Fibroblast of the aortic adventitia (primary cell): ENCODE measurements at regions not wholly inside any gene's neighbourhood (a gene's known extent, or its start where the extent isn't known, plus 50 kb on each side); places are given as distances from the start of the nearest gene placed in this dataset.
"Not testable (repeated sequence)": the region's sequence is repeated elsewhere in the genome, so short reads cannot be mapped to it uniquely, and the experiment has no call there.

Experiments
- DNase-seq: peaks from one replicate; pipeline ENCODE4 v3.0.0-alpha.2; 2010; ENCODE audit warnings: low read depth
- H3K4me3 ChIP-seq: 2 replicates; pipeline ENCODE4 v1.5.1; 2011; ENCODE audit warnings: low read depth, mild to moderate bottlenecking, control low read depth, low read length, moderate library complexity
- CTCF ChIP-seq: IDR thresholded peaks from 2 replicates; pipeline ENCODE4 v1.5.1; 2011; ENCODE audit warnings: mild to moderate bottlenecking, low read length, control low read depth, inconsistent platforms; ENCODE audit not compliant: insufficient read depth

- DNase-seq = no peak
- TF ChIP-seq CTCF = no peak
- H3K4me3 ChIP-seq = no peak overlapping the region
Measured at GRCh38 chr3:83226751-83227150, 1465.3 kb upstream of the GBE1 start.

- no peak overlapping the region for H3K4me3 ChIP-seq
- TF ChIP-seq CTCF = no peak
- peak; percentile 3 for DNase-seq
Measured at GRCh38 chr3:83224101-83224868, 1462.8 kb upstream of the GBE1 start.

- no peak for TF ChIP-seq CTCF
- DNase-seq = no peak
- no peak overlapping the region for H3K4me3 ChIP-seq
Measured at GRCh38 chr3:83218383-83219200, 1457.1 kb upstream of the GBE1 start.

GRCh38 chr3:83217595-83218118 lies 1456.2 kb upstream of the GBE1 start:
- H3K4me3 ChIP-seq, DNase-seq: not testable (repeated sequence)

- no peak overlapping the region for H3K4me3 ChIP-seq
- TF ChIP-seq CTCF = no peak
- DNase-seq = no peak
Measured at GRCh38 chr3:83216919-83217594, 1455.6 kb upstream of the GBE1 start.

- no peak overlapping the region for H3K4me3 ChIP-seq
- DNase-seq = no peak
- no peak for TF ChIP-seq CTCF
Measured at GRCh38 chr3:83195243-83195642, 1433.8 kb upstream of the GBE1 start.

- no peak overlapping the region for H3K4me3 ChIP-seq
- TF ChIP-seq CTCF = no peak
- no peak for DNase-seq
Measured at GRCh38 chr3:83193526-83193925, 1432.1 kb upstream of the GBE1 start.
